ENCODE measurements at regions not wholly inside any gene's neighbourhood (a gene's known extent, or its start where the extent isn't known, plus 50 kb on each side); places are given as distances from the start of the nearest gene placed in this dataset.

GRCh38 chr5:65068410-65068809 is 299.7 kb downstream of the CWC27 start:
- Histone ChIP-seq H3K4me2 (ENCODE audit: insufficient read depth, low read length) (no peak overlapping the region), H3K27me3 (ENCODE audit: insufficient read depth, low read length, poor library complexity) (no peaks in the 10 kb centered on the region), H3K4me1 (ENCODE audit: insufficient read depth, low read length) (no peaks in the 10 kb centered on the region), H3K9me3 (ENCODE audit: insufficient read depth, low read length, severe bottlenecking) (no peaks in the 10 kb centered on the region), H3K9ac (ENCODE audit: low read depth, low read length) (no peak overlapping the region), H3K27ac (ENCODE audit: low read length) (no peak overlapping the region), H4K20me1 (ENCODE audit: insufficient read depth, low read length) (no peaks in the 10 kb centered on the region), H2AFZ (ENCODE audit: low read depth, low read length) (no peak overlapping the region), H3K36me3 (ENCODE audit: insufficient read depth, low read length) (no peaks in the 10 kb centered on the region), H3K79me2 (ENCODE audit: insufficient read depth, low read length) (no peaks in the 10 kb centered on the region), H3K4me3 (ENCODE audit: low read depth in 1 of 2, low read length in 2 of 2) (no peak overlapping the region)
- DNase-seq (no peak), ATAC-seq (ENCODE audit: insufficient read depth, low read depth) (no peak)
- TF ChIP-seq CTCF (IDR thresholded peaks at IDR 0.05; ENCODE audit: borderline replicate concordance, extremely low read depth, low read length, poor library complexity, severe bottlenecking) (no peak), EZH2 (IDR thresholded peaks at IDR 0.05; ENCODE audit: borderline replicate concordance, low read depth, low read length, severe bottlenecking) (no peak)

GRCh38 chr5:65070026-65070425 is 301.3 kb downstream of the CWC27 start:
- H3K9ac ChIP-seq (ENCODE audit: low read depth, low read length), result no peak overlapping the region
- H3K4me2 ChIP-seq (ENCODE audit: insufficient read depth, low read length), result no peak overlapping the region
- TF ChIP-seq CTCF (IDR thresholded peaks at IDR 0.05; ENCODE audit: borderline replicate concordance, extremely low read depth, low read length, poor library complexity, severe bottlenecking), result no peak
- no peak for TF ChIP-seq EZH2 (IDR thresholded peaks at IDR 0.05; ENCODE audit: borderline replicate concordance, low read depth, low read length, severe bottlenecking)
- no peaks in the 10 kb centered on the region for H3K4me1 ChIP-seq (ENCODE audit: insufficient read depth, low read length)
- no peaks in the 10 kb centered on the region for H4K20me1 ChIP-seq (ENCODE audit: insufficient read depth, low read length)
- DNase-seq (no peak), ATAC-seq (ENCODE audit: insufficient read depth, low read depth) (no peak)
- no peak overlapping the region for H3K27ac ChIP-seq (ENCODE audit: low read length)
- no peaks in the 10 kb centered on the region for H3K36me3 ChIP-seq (ENCODE audit: insufficient read depth, low read length)
- no peak overlapping the region for H3K4me3 ChIP-seq (ENCODE audit: low read depth in 1 of 2, low read length in 2 of 2)
- no peaks in the 10 kb centered on the region for H3K27me3 ChIP-seq (ENCODE audit: insufficient read depth, low read length, poor library complexity)
- no peak overlapping the region for H2AFZ ChIP-seq (ENCODE audit: low read depth, low read length)
- H3K9me3 ChIP-seq (ENCODE audit: insufficient read depth, low read length, severe bottlenecking), result no peaks in the 10 kb centered on the region
- no peaks in the 10 kb centered on the region for H3K79me2 ChIP-seq (ENCODE audit: insufficient read depth, low read length)

DNA sequence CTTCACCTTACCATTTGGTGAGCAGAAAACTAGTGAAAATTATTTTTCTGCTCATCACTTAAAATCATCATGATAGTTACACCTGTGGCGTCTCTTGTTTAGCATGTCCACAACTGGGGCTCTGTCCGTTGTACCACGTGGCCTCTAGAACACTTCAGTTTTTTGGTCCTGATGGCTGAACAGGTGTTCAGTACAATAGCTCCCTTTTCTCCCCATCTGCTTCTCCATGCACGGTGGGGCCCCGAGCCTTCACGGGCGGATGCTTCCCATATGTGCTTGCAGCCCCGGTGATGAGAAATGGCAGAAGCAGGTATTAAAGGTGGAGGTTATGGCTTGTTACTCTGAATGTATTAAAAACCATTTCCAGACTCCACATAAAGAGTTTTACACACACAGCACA is 304.1 kb downstream of the CWC27 start:
- Histone ChIP-seq H3K4me3 (ENCODE audit: low read depth in 1 of 2, low read length in 2 of 2) (no peak overlapping the region), H3K36me3 (ENCODE audit: insufficient read depth, low read length) (no peaks in the 10 kb centered on the region), H3K9me3 (ENCODE audit: insufficient read depth, low read length, severe bottlenecking) (no peaks in the 10 kb centered on the region), H4K20me1 (ENCODE audit: insufficient read depth, low read length) (no peaks in the 10 kb centered on the region), H3K79me2 (ENCODE audit: insufficient read depth, low read length) (no peaks in the 10 kb centered on the region), H3K27ac (ENCODE audit: low read length) (no peak overlapping the region), H2AFZ (ENCODE audit: low read depth, low read length) (no peak overlapping the region), H3K9ac (ENCODE audit: low read depth, low read length) (no peak overlapping the region), H3K4me1 (ENCODE audit: insufficient read depth, low read length) (no peaks in the 10 kb centered on the region), H3K27me3 (ENCODE audit: insufficient read depth, low read length, poor library complexity) (no peaks in the 10 kb centered on the region), H3K4me2 (ENCODE audit: insufficient read depth, low read length) (no peak overlapping the region)
- TF ChIP-seq CTCF (IDR thresholded peaks at IDR 0.05; ENCODE audit: borderline replicate concordance, extremely low read depth, low read length, poor library complexity, severe bottlenecking), result no peak
- no peak for TF ChIP-seq EZH2 (IDR thresholded peaks at IDR 0.05; ENCODE audit: borderline replicate concordance, low read depth, low read length, severe bottlenecking)
- ATAC-seq (ENCODE audit: insufficient read depth, low read depth), result no peak
- no peak for DNase-seq

DNA sequence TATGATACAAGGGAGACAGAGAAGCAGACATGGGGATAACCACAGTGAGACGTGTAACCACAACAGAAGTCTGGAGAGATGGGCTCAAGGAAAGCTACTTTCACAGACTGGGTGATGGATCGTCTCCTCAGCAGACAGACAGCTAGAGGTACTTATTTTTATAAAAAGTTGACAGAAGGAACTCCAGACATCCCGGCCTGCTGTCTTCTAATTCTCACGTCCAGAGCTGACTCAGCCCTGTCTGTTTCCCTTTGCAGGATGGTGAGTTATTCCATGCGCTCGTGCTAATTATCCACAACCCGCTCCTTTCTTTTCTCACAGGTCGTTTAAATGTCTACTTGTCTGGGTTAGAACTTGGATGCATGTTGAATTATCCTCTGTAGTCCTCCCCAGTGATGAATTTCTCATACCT is 304.5 kb downstream of the CWC27 start:
- Histone ChIP-seq H3K27me3 (ENCODE audit: insufficient read depth, low read length, poor library complexity) (no peaks in the 10 kb centered on the region), H3K4me1 (ENCODE audit: insufficient read depth, low read length) (no peaks in the 10 kb centered on the region), H2AFZ (ENCODE audit: low read depth, low read length) (no peak overlapping the region), H3K9ac (ENCODE audit: low read depth, low read length) (no peak overlapping the region), H3K36me3 (ENCODE audit: insufficient read depth, low read length) (no peaks in the 10 kb centered on the region), H3K79me2 (ENCODE audit: insufficient read depth, low read length) (no peaks in the 10 kb centered on the region), H4K20me1 (ENCODE audit: insufficient read depth, low read length) (no peaks in the 10 kb centered on the region), H3K9me3 (ENCODE audit: insufficient read depth, low read length, severe bottlenecking) (no peaks in the 10 kb centered on the region), H3K27ac (ENCODE audit: low read length) (no peak overlapping the region), H3K4me2 (ENCODE audit: insufficient read depth, low read length) (no peak overlapping the region), H3K4me3 (ENCODE audit: low read depth in 1 of 2, low read length in 2 of 2) (no peak overlapping the region)
- DNase-seq (no peak), ATAC-seq (ENCODE audit: insufficient read depth, low read depth) (peak; percentile 56)
- no peak for TF ChIP-seq EZH2 (IDR thresholded peaks at IDR 0.05; ENCODE audit: borderline replicate concordance, low read depth, low read length, severe bottlenecking)
- no peak for TF ChIP-seq CTCF (IDR thresholded peaks at IDR 0.05; ENCODE audit: borderline replicate concordance, extremely low read depth, low read length, poor library complexity, severe bottlenecking)
